ENCODE measurements at regions not wholly inside any gene's neighbourhood (a gene's known extent, or its start where the extent isn't known, plus 50 kb on each side); places are given as distances from the start of the nearest gene placed in this dataset.
A peak's percentile ranks its signal among the peaks of the same experiment; 100 is the strongest.

DNA sequence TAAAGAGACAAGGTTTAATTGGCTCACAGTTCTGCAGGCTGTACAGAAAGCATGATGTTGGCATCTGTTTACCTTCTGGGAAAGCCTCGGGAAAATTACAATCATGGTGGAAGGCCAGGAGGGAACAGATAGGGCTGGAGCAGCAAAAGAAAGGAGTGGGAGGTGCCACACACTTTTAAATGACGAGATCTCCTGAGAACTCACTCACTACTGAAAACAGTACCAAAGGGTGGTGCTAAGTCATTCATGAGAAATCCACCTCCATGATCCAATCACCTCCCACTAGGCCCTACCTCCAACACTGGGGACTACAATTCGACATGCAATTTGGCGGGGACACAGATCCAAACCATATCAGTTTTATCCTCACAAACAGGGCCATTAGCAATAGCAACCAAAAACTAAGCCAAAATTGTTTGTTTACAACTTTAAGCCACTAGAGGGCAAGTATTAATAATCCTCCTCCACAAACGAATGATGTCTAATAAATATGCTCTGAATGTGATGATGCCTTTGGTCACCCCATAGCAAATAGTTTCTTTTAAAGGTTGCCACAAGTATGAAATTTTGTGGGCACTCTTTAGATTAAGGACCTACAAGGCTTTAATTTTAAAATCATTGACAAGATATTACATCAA, 129.2 kb upstream of the NRBF2 start:
- Histone ChIP-seq H3K27me3 (ENCODE audit: control insufficient read depth, insufficient read depth, low read length) (no peaks in the 10 kb centered on the region), H3K4me3 (ENCODE audit: low read depth, low read length) (no peak overlapping the region), H3K36me3 (ENCODE audit: control insufficient read depth, insufficient read depth, low read length) (no peaks in the 10 kb centered on the region)
- TF ChIP-seq, protein P1, sequence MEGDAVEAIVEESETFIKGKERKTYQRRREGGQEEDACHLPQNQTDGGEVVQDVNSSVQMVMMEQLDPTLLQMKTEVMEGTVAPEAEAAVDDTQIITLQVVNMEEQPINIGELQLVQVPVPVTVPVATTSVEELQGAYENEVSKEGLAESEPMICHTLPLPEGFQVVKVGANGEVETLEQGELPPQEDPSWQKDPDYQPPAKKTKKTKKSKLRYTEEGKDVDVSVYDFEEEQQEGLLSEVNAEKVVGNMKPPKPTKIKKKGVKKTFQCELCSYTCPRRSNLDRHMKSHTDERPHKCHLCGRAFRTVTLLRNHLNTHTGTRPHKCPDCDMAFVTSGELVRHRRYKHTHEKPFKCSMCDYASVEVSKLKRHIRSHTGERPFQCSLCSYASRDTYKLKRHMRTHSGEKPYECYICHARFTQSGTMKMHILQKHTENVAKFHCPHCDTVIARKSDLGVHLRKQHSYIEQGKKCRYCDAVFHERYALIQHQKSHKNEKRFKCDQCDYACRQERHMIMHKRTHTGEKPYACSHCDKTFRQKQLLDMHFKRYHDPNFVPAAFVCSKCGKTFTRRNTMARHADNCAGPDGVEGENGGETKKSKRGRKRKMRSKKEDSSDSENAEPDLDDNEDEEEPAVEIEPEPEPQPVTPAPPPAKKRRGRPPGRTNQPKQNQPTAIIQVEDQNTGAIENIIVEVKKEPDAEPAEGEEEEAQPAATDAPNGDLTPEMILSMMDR (IDR thresholded peaks at IDR 0.05; ENCODE audit: insufficient read depth, low read length, severe bottlenecking), result no peak
- no peak for FAIRE-seq
- peak; percentile 21 for DNase-seq (ENCODE audit: low read depth)

DNA sequence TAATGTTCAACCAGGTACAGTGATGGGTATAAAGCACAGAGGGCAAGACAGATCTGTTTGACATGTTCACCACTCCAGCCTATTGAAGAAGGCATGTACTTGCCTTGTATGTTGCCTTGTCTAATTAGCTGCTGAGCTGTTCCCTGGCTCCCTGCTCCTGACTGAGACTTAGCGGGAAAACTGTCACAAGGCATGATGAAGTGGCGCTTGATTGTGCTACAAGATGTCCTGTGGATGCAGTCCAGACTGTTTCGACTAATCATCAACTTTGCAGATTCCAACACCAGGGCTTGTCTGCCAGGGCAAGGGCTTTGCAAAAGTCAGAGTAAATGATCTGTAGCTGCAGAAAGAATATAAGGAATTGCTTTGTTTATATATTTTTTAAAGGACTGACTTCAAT, 136.2 kb upstream of the NRBF2 start:
- TF ChIP-seq, protein P1 (IDR thresholded peaks at IDR 0.05; ENCODE audit: insufficient read depth, low read length, severe bottlenecking), result no peak
- no peaks in the 10 kb centered on the region for H3K36me3 ChIP-seq (ENCODE audit: control insufficient read depth, insufficient read depth, low read length)
- FAIRE-seq (peak; percentile 55), DNase-seq (ENCODE audit: low read depth) (no peak)
- H3K4me3 ChIP-seq (ENCODE audit: low read depth, low read length), result no peak overlapping the region
- H3K27me3 ChIP-seq (ENCODE audit: control insufficient read depth, insufficient read depth, low read length), result no peaks in the 10 kb centered on the region

DNA sequence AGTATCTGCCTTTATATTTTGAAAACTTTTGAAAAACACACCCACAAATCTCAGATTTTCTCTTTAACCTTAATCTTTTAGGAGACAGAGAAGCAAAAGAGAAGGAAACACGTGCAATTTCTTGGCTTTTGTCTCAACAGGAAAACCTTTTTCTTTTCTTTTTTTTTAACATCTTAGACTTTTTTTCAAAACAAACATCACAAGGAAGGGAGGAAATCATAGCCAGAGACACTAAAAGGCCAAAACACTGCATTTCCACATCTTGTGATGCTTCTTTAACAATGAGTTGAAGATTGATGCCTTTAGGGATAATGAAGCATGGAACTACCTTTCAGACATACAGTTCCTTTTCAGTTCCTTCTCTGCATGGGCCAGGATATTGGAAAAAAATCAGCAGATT, 136.6 kb upstream of the NRBF2 start:
- DNase-seq (ENCODE audit: low read depth), result no peak
- Histone ChIP-seq H3K27me3 (ENCODE audit: control insufficient read depth, insufficient read depth, low read length) (no peaks in the 10 kb centered on the region), H3K4me3 (ENCODE audit: low read depth, low read length) (no peak overlapping the region), H3K36me3 (ENCODE audit: control insufficient read depth, insufficient read depth, low read length) (no peaks in the 10 kb centered on the region)
- no peak for FAIRE-seq
- TF ChIP-seq, protein P1 (IDR thresholded peaks at IDR 0.05; ENCODE audit: insufficient read depth, low read length, severe bottlenecking), result no peak

DNA sequence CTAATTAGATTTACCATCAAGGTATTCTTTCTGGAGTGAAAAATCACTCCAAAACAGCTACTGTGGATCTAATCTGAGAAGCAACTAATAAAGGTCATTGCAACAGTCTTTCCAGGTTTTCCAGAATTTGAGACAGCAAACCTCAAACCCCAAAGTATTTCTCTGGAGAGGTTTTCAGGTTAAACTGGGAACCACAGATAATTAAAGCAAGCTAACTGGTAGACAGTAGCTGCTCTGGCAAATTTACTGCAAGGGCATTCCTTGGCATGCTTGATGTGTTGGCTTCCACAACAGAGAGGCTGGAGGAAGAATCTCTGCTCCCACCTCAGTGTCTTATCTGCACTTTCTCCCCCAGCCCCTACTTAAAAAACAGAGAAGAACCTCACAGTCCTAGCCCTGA, 140.0 kb upstream of the NRBF2 start:
- Histone ChIP-seq H3K4me3 (ENCODE audit: low read depth, low read length) (no peak overlapping the region), H3K27me3 (ENCODE audit: control insufficient read depth, insufficient read depth, low read length) (no peaks in the 10 kb centered on the region), H3K36me3 (ENCODE audit: control insufficient read depth, insufficient read depth, low read length) (no peaks in the 10 kb centered on the region)
- FAIRE-seq, result no peak
- TF ChIP-seq, protein P1 (IDR thresholded peaks at IDR 0.05; ENCODE audit: insufficient read depth, low read length, severe bottlenecking), result no peak
- DNase-seq (ENCODE audit: low read depth), result no peak

DNA sequence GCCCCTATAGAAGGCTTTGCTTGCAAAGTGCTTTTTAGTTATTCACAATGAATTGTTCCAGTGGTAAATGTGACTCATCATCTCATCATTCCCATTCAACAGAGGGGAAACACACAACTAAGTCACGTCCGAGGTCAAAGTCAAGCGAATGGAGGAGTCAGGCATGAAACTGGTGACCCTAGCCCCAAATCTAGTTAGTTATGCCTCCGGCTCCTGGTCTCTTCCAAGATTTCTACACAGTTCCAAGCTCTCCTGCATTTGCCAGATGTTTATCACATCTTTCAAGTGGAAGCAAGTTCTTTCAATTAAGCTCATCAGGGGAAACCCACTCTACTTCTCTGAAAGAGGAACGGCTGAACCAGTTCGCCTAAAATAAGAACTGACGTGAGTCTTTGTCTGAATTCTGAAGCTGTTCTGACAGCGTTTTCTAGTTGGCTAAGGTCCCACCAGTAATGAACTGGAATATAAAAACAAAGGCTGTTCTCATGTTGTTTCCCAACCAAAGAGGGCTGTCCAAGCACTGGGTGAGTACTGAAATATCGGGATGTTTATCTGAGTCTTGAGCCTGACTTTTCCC, 140.9 kb upstream of the NRBF2 start:
- Histone ChIP-seq H3K36me3 (ENCODE audit: control insufficient read depth, insufficient read depth, low read length) (no peaks in the 10 kb centered on the region), H3K27me3 (ENCODE audit: control insufficient read depth, insufficient read depth, low read length) (no peaks in the 10 kb centered on the region), H3K4me3 (ENCODE audit: low read depth, low read length) (no peak overlapping the region)
- TF ChIP-seq, protein P1 (IDR thresholded peaks at IDR 0.05; ENCODE audit: insufficient read depth, low read length, severe bottlenecking), result no peak
- DNase-seq (ENCODE audit: low read depth) (peak; percentile 57), FAIRE-seq (no peak)

DNA sequence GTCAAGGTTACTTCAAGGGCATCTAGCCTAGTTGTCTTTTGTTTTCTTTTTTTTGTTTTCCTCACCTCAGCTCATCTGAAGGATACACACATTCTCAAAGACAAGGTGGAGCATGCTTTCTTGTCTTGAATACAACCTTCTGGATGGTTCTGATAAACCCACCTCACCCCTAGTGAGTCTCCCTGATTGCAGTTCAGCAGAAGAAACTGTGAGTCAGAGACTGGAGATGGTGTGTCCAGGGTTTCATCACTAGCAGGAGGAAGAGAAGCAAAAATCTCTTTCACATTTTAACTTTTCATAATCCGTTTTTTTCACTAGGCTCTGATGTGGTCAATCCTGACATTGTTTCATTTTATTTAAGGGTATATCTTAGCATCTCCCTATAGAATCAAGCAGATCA, 143.0 kb upstream of the NRBF2 start:
- no peak for FAIRE-seq
- peak; percentile 15 for DNase-seq (ENCODE audit: low read depth)
- H3K4me3 ChIP-seq (ENCODE audit: low read depth, low read length), result no peak overlapping the region
- H3K36me3 ChIP-seq (ENCODE audit: control insufficient read depth, insufficient read depth, low read length), result no peaks in the 10 kb centered on the region
- no peaks in the 10 kb centered on the region for H3K27me3 ChIP-seq (ENCODE audit: control insufficient read depth, insufficient read depth, low read length)
- TF ChIP-seq, protein P1 (IDR thresholded peaks at IDR 0.05; ENCODE audit: insufficient read depth, low read length, severe bottlenecking), result no peak
